PC-3 (cell line): ENCODE measurements at regions not wholly inside any gene's neighbourhood (a gene's known extent, or its start where the extent isn't known, plus 50 kb on each side); places are given as distances from the start of the nearest gene placed in this dataset.
A peak's percentile ranks its signal among the peaks of the same experiment; 100 is the strongest.

Source experiments
- ATAC-seq: fragments of 200-7000 bp; cut with Tn5 transposase; 2 replicates; pipeline ENCODE4 v1.9.1; 2020; ENCODE audit warnings: mild to moderate bottlenecking, moderate library complexity
- BruUV-seq: library from RNA; stranded (reverse); fragments of 400-500 nt; replicated peaks from 2 replicates; lab custom pipeline; 2021; lab: Mats Ljungman, UMichigan
- CTCF ChIA-PET: fragments of 300-600 bp; sonication (Branson Sonifier 250); formaldehyde crosslinking; loops from one replicate; lab custom pipeline; 2022; ENCODE audit warnings: antibody characterized with exemption; lab: Charles Lee
- POLR2A ChIA-PET: fragments of 300-600 bp; sonication (Branson Sonifier 250); formaldehyde crosslinking; loops from one replicate; lab custom pipeline; 2022; ENCODE audit warnings: antibody characterized with exemption; ENCODE audit not compliant: unreplicated experiment; lab: Charles Lee
- DNase-seq: peaks from one replicate; pipeline ENCODE4 v3.0.0-alpha.2; 2015
- H2AFZ ChIP-seq: fragments of 300-600 bp; sonication (generic); 2 replicates; pipeline ENCODE4 v1.6.0; 2016; ENCODE audit warnings: antibody characterized with exemption, low read length
- H3F3A ChIP-seq: fragments of 300-600 bp; sonication (generic); one replicate; pipeline ENCODE4 v1.6.0; 2017; ENCODE audit warnings: antibody characterized with exemption, low read length, control low read depth, mild to moderate bottlenecking; ENCODE audit not compliant: unreplicated experiment
- H3K27ac ChIP-seq: fragments of 300-600 bp; sonication (generic); 2 replicates; pipeline ENCODE4 v1.5.1; 2016; ENCODE audit warnings: mild to moderate bottlenecking, low read length
- H3K27me3 ChIP-seq: fragments of 300-600 bp; sonication (generic); 2 replicates; pipeline ENCODE4 v1.6.1; 2016; ENCODE audit warnings: low read length, mixed read lengths
- H3K36me3 ChIP-seq: fragments of 300-600 bp; sonication (generic); 2 replicates; pipeline ENCODE4 v1.6.1; 2016; ENCODE audit warnings: low read depth, mixed run types, low read length, mixed read lengths
- H3K4me1 ChIP-seq: fragments of 300-600 bp; sonication (generic); 2 replicates; pipeline ENCODE4 v1.5.1; 2016; ENCODE audit warnings: low read length; ENCODE audit not compliant: insufficient read depth
- H3K4me2 ChIP-seq: fragments of 300-600 bp; sonication (generic); 2 replicates; pipeline ENCODE4 v1.6.0; 2016; ENCODE audit warnings: low read length
- H3K4me3 ChIP-seq: fragments of 300-600 bp; sonication (generic); 2 replicates; pipeline ENCODE4 v1.5.1; 2016; ENCODE audit warnings: mild to moderate bottlenecking, low read length, mixed read lengths
- H3K79me2 ChIP-seq: fragments of 300-600 bp; sonication (generic); 2 replicates; pipeline ENCODE4 v1.6.1; 2017; ENCODE audit warnings: low read length, mixed read lengths
- H3K9ac ChIP-seq: fragments of 300-600 bp; sonication (generic); 2 replicates; pipeline ENCODE4 v1.6.0; 2016; ENCODE audit warnings: mild to moderate bottlenecking, low read length
- H3K9me2 ChIP-seq: fragments of 300-600 bp; sonication (generic); replicated peaks from 2 replicates; pipeline ENCODE4 v1.6.1; 2016; ENCODE audit warnings: mixed run types, low read length, mixed read lengths
- H3K9me3 ChIP-seq: fragments of 300-600 bp; sonication (generic); 2 replicates; pipeline ENCODE4 v1.6.1; 2016; ENCODE audit warnings: low read length, mixed read lengths
- H4K20me1 ChIP-seq: fragments of 300-600 bp; sonication (generic); 2 replicates; pipeline ENCODE4 v1.6.1; 2016; ENCODE audit warnings: low read length, mixed read lengths
- CTCF ChIP-seq: fragments of 300-600 bp; sonication (generic); conservative IDR thresholded peaks from 2 replicates; pipeline ENCODE4 v1.5.1; 2017; ENCODE audit warnings: antibody characterized with exemption, low read depth, mild to moderate bottlenecking, low read length
- EZH2 ChIP-seq: fragments of 300-600 bp; sonication (generic); IDR thresholded peaks from one replicate; pipeline ENCODE4 v1.6.1; 2017; ENCODE audit warnings: antibody characterized with exemption, mild to moderate bottlenecking, low read length; ENCODE audit not compliant: unreplicated experiment
- EZH2phosphoT487 ChIP-seq: fragments of 300-600 bp; sonication (generic); IDR thresholded peaks from 2 replicates; pipeline ENCODE4 v1.6.1; 2018; ENCODE audit warnings: mild to moderate bottlenecking, antibody characterized with exemption, low read length, borderline replicate concordance
- intact Hi-C: fragments of 100-400 bp; cut with micrococcal nuclease; formaldehyde crosslinking; loops from 2 replicates; pipeline ENCODE4 v1.9.0; 2023

DNA sequence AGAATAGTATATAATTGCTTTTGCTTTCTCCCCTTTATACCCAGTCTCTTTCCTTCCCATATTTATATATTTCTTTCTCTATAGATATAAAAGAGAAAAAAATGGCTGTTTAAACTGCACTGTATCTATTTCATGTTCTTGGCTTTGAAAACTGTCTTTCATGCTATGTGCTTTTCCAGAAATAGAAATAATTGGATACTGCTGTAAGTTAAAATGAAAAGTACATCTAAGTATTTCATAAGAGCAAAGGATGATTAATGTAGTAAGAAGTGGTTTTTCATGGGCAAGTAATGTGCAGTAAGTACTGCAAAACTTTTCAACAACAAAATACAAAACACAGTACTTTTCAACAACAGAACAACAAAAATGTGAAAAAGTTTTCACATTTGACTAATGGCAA is 237.9 kb downstream of the SNCA start:
- intact Hi-C loops = loop anchor here (5.0 kb wide), 1 partner anchor 303 kb away; no protein-coding TSS in a partner anchor
- ChIA-PET CTCF (no interaction called here), POLR2A (no interaction called here)
- Histone ChIP-seq H2AFZ (no peak overlapping the region), H3K4me1 (no peaks in the 10 kb centered on the region), H3K27me3 (peaks cover 24% of the 10 kb centered on the region; the same call in 1 of the 2 replicates), H3K9ac (no peak overlapping the region), H4K20me1 (no peaks in the 10 kb centered on the region), H3K9me2 (no peaks in the 10 kb centered on the region), H3K4me3 (no peak overlapping the region), H3K36me3 (no peaks in the 10 kb centered on the region), H3F3A (no peaks in the 10 kb centered on the region), H3K9me3 (no peaks in the 10 kb centered on the region), H3K79me2 (no peaks in the 10 kb centered on the region), H3K4me2 (no peak overlapping the region), H3K27ac (no peak overlapping the region)
- ATAC-seq (no peak), DNase-seq (no peak)
- TF ChIP-seq CTCF = no peak
- no peak for TF ChIP-seq EZH2phosphoT487
- no peak for TF ChIP-seq EZH2
- no TSS peak for BruUV-seq

DNA sequence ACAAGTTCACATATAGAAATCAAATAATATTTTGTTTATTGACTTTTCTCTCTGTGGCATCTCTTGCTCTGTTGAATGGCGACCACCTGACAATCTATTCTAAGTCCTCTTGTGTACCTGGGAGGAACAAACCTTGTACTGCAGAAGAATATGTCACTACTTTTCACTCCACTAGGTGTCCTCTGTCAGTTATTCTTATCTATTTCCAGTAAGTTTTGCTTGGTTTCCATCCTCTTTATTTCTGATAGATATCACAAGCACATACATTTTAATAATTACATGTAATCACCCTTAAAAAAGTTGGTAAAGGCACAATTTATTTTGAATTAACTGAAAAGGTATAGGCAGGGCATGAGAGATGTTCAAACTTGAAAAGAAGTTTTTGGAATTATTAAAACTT is 238.4 kb downstream of the SNCA start:
- ATAC-seq (no peak), DNase-seq (peak; percentile 29)
- TF ChIP-seq EZH2 = no peak
- no peak for TF ChIP-seq EZH2phosphoT487
- peak; percentile 51 for TF ChIP-seq CTCF

DNA sequence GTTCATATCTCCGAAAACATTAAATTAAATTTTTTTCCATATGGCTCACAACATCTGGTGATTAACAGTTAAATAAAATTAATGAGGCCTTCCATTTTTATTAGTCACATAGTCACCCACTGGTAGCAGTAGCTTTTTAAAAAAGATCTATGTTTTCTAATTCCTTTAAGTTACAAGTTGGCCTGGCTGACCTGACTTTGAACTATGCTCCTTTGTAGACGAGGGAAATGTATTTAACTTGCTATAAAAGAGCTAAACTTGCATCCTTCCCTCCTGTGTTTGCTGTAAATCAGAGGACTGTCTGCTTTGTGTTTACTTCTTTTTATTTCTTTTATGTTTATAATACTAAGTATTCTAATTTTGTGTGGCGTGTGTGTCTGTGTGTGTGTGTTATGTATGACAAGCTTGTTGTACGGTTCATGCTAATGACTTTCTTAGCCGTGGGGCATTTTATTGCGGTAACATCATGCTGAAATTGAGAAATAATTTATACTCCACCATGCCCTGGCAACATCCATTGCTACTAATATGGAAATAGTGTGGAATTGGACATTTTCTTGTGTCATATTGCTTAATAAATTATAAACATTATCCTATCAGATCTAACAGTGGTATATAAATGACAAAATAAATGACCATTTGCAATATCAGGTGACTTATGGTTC is 241.7 kb downstream of the SNCA start:
- ATAC-seq (no peak), DNase-seq (no peak)
- Histone ChIP-seq H3K79me2 (no peaks in the 10 kb centered on the region), H3K4me1 (no peaks in the 10 kb centered on the region), H3F3A (no peaks in the 10 kb centered on the region), H3K9me3 (no peaks in the 10 kb centered on the region), H3K4me3 (no peak overlapping the region), H3K9me2 (no peaks in the 10 kb centered on the region), H3K9ac (no peak overlapping the region), H3K27me3 (peaks cover 3% of the 10 kb centered on the region; the same call in 1 of the 2 replicates), H4K20me1 (no peaks in the 10 kb centered on the region), H3K36me3 (no peaks in the 10 kb centered on the region), H3K27ac (no peak overlapping the region), H2AFZ (no peak overlapping the region), H3K4me2 (no peak overlapping the region)
- CTCF ChIA-PET = no interaction called here
- POLR2A ChIA-PET = no interaction called here
- intact Hi-C loops = loop anchor here (5.0 kb wide), 1 partner anchor 307 kb away; no protein-coding TSS in a partner anchor
- TF ChIP-seq CTCF (no peak), EZH2 (no peak), EZH2phosphoT487 (no peak)
- BruUV-seq = no TSS peak

More for the DNA sequence above, 238.4 kb downstream of the SNCA start:
- H3K9me3 ChIP-seq = no peaks in the 10 kb centered on the region
- H2AFZ ChIP-seq = no peak overlapping the region
- H3K4me1 ChIP-seq = no peaks in the 10 kb centered on the region
- H3K27ac ChIP-seq = no peak overlapping the region
- H3K79me2 ChIP-seq = no peaks in the 10 kb centered on the region
- H3K27me3 ChIP-seq = peaks cover 24% of the 10 kb centered on the region; the same call in 1 of the 2 replicates
- intact Hi-C loops = loop anchor here (5.0 kb wide), 1 partner anchor 304 kb away; no protein-coding TSS in a partner anchor
- no peaks in the 10 kb centered on the region for H4K20me1 ChIP-seq
- no peak overlapping the region for H3K4me3 ChIP-seq
- ChIA-PET POLR2A (no interaction called here), CTCF (no interaction called here)
- H3K36me3 ChIP-seq = no peaks in the 10 kb centered on the region
- no peaks in the 10 kb centered on the region for H3F3A ChIP-seq
- H3K9me2 ChIP-seq = no peaks in the 10 kb centered on the region
- no peak overlapping the region for H3K4me2 ChIP-seq
- H3K9ac ChIP-seq = no peak overlapping the region
- BruUV-seq = no TSS peak
